Gastrocnemius medialis (tissue), 4 donors: ENCODE measurements at regions not wholly inside any gene's neighbourhood (a gene's known extent, or its start where the extent isn't known, plus 50 kb on each side); places are given as distances from the start of the nearest gene placed in this dataset.

Experiments used
- ATAC-seq, 2 donors: fragments of 150-250 bp; one replicate each; pipeline ENCODE4 v1.9.1; 2016
- DNase-seq, 2 donors: peaks; one replicate each; pipeline ENCODE4 v3.0.0-alpha.2; 2019
- H3K27ac ChIP-seq, 4 donors: fragments of 200-600 bp; sonication (generic); 1 replicate in 1 of 4; 2 replicates in 3 of 4; pipeline ENCODE4 v1.5.1; 2016 to 2018; ENCODE audit warnings: mild to moderate bottlenecking in 2 of 4, moderate library complexity in 1 of 4
- H3K27me3 ChIP-seq, 3 donors: fragments of 200-600 bp; sonication (generic) in 2 of 3; 1 replicate in 1 of 3; 2 replicates in 2 of 3; pipeline versions ENCODE4 v1.5.1 to v1.6.0; 2016 to 2019; ENCODE audit warnings: mild to moderate bottlenecking in 1 of 3, moderate library complexity in 1 of 3
- H3K36me3 ChIP-seq, 2 donors: fragments of 200-600 bp; sonication (generic) in 1 of 2; one replicate each; pipeline ENCODE4 v1.5.1; 2017 to 2018
- H3K4me1 ChIP-seq, 2 donors: fragments of 200-600 bp; sonication (generic) in 1 of 2; one replicate each; pipeline ENCODE4 v1.5.1; 2016 to 2017; ENCODE audit warnings: mild to moderate bottlenecking in 2 of 2
- H3K4me3 ChIP-seq, 4 donors: fragments of 200-600 bp; sonication (generic) in 3 of 4; 1 replicate in 1 of 4; 2 replicates in 3 of 4; pipeline ENCODE4 v1.5.1; 2016 to 2019; ENCODE audit warnings: mild to moderate bottlenecking in 2 of 4
- H3K9me3 ChIP-seq, 3 donors: fragments of 200-600 bp; sonication (generic) in 2 of 3; 1 replicate in 1 of 3; 2 replicates in 2 of 3; pipeline ENCODE4 v1.5.1; 2016 to 2019
- CTCF ChIP-seq, 5 experiments: fragments of 450-650 bp in 3 of 5; fragments of 200-600 bp in 2 of 5; sonication (generic) in 2 of 5; IDR thresholded peaks in 4 of 5; conservative IDR thresholded peaks in 1 of 5; 1 replicate in 4 of 5; 2 replicates in 1 of 5; pipeline ENCODE4 v1.5.1; 2016 to 2019; ENCODE audit warnings: antibody characterized with exemption in 5 of 5, mild to moderate bottlenecking in 3 of 5, moderate library complexity in 3 of 5
- POLR2A ChIP-seq, 2 donors: fragments of 450-650 bp; IDR thresholded peaks; one replicate each; pipeline ENCODE4 v1.6.1; 2017; ENCODE audit warnings: antibody characterized with exemption in 2 of 2, mild to moderate bottlenecking in 2 of 2, moderate library complexity in 2 of 2
- in situ Hi-C, 4 donors: fragments of 200-750 bp; cut with MboI; loops; one replicate each; pipeline versions ENCODE4 v1.15.0 to v1.8.0; 2017; ENCODE audit warnings: low sequenced_read_pairs in 4 of 4
- intact Hi-C: fragments of 100-400 bp; cut with DNase I; formaldehyde crosslinking; loops from one replicate; pipeline ENCODE4 v1.15.1; 2023; ENCODE audit warnings: low total_unique reads

- H3K36me3 ChIP-seq, result no peaks in the 10 kb centered on the region
- ATAC-seq (no peak), DNase-seq (no peak)
- H3K9me3 ChIP-seq, result no peaks in the 10 kb centered on the region
- TF ChIP-seq POLR2A (IDR thresholded peaks at IDR 0.05) (no peak), CTCF (IDR thresholded peaks at IDR 0.05 in 4 of 5, conservative IDR thresholded peaks at IDR 0.05 in 1 of 5) (no peak)
- H3K27ac ChIP-seq, result no peak overlapping the region
- intact Hi-C loops (no loop called here), in situ Hi-C loops (no loop called here)
- H3K4me3 ChIP-seq, result no peak overlapping the region
- no peaks in the 10 kb centered on the region for H3K4me1 ChIP-seq
- H3K27me3 ChIP-seq, result no peaks in the 10 kb centered on the region
Observed at GRCh38 chr5:117504305-117504704, 929.7 kb upstream of the SEMA6A start.

- Histone ChIP-seq H3K4me1 (no peaks in the 10 kb centered on the region), H3K9me3 (no peaks in the 10 kb centered on the region), H3K36me3 (no peaks in the 10 kb centered on the region), H3K4me3 (no peak overlapping the region), H3K27me3 (no peaks in the 10 kb centered on the region), H3K27ac (no peak overlapping the region)
- in situ Hi-C loops (no loop called here), intact Hi-C loops (no loop called here)
- TF ChIP-seq CTCF (IDR thresholded peaks at IDR 0.05 in 4 of 5, conservative IDR thresholded peaks at IDR 0.05 in 1 of 5), result no peak
- TF ChIP-seq POLR2A (IDR thresholded peaks at IDR 0.05), result no peak
- ATAC-seq (no peak), DNase-seq (no peak)
Observed at GRCh38 chr5:117497601-117498000, 923.0 kb upstream of the SEMA6A start.

GRCh38 chr5:117496801-117497200, 922.2 kb upstream of the SEMA6A start:
- ATAC-seq, result no peak
- Histone ChIP-seq H3K36me3 (no peaks in the 10 kb centered on the region), H3K4me1 (no peaks in the 10 kb centered on the region), H3K27ac (no peak overlapping the region), H3K4me3 (no peak overlapping the region), H3K27me3 (no peaks in the 10 kb centered on the region), H3K9me3 (no peaks in the 10 kb centered on the region)
- intact Hi-C loops (no loop called here), in situ Hi-C loops (no loop called here)
- DNase-seq, result no peak
- TF ChIP-seq POLR2A (IDR thresholded peaks at IDR 0.05) (no peak), CTCF (IDR thresholded peaks at IDR 0.05 in 4 of 5, conservative IDR thresholded peaks at IDR 0.05 in 1 of 5) (no peak)

GRCh38 chr5:117494188-117494587, 919.6 kb upstream of the SEMA6A start:
- H3K4me1 ChIP-seq, result no peaks in the 10 kb centered on the region
- no peak overlapping the region for H3K27ac ChIP-seq
- no peak for ATAC-seq
- intact Hi-C loops (no loop called here), in situ Hi-C loops (no loop called here)
- no peaks in the 10 kb centered on the region for H3K36me3 ChIP-seq
- no peaks in the 10 kb centered on the region for H3K9me3 ChIP-seq
- no peak overlapping the region for H3K4me3 ChIP-seq
- H3K27me3 ChIP-seq, result no peaks in the 10 kb centered on the region
- TF ChIP-seq POLR2A (IDR thresholded peaks at IDR 0.05), result no peak
- no peak for TF ChIP-seq CTCF (IDR thresholded peaks at IDR 0.05 in 4 of 5, conservative IDR thresholded peaks at IDR 0.05 in 1 of 5)
- DNase-seq, result no peak

GRCh38 chr5:117488976-117489500, 914.4 kb upstream of the SEMA6A start:
- no peak overlapping the region for H3K4me3 ChIP-seq
- H3K27ac ChIP-seq, result no peak overlapping the region
- H3K4me1 ChIP-seq, result no peaks in the 10 kb centered on the region
- H3K36me3 ChIP-seq, result no peaks in the 10 kb centered on the region
- H3K27me3 ChIP-seq, result no peaks in the 10 kb centered on the region
- ATAC-seq, result no peak
- intact Hi-C loops (no loop called here), in situ Hi-C loops (no loop called here)
- TF ChIP-seq POLR2A (IDR thresholded peaks at IDR 0.05), result no peak
- TF ChIP-seq CTCF (IDR thresholded peaks at IDR 0.05 in 4 of 5, conservative IDR thresholded peaks at IDR 0.05 in 1 of 5), result no peak
- DNase-seq, result no peak
- H3K9me3 ChIP-seq, result no peaks in the 10 kb centered on the region
